Stimulated activated memory B cell treated with anti-CD40 and anti-IgM and Interleukin-4, amounts not matched to agents 10 μg/mL and 1 μg/mL and 100 μg/mL, for 72 hours (primary cell): ENCODE measurements at regions not wholly inside any gene's neighbourhood (a gene's known extent, or its start where the extent isn't known, plus 50 kb on each side); places are given as distances from the start of the nearest gene placed in this dataset.

Experiments
- ATAC-seq: fragments of 150-1000 bp; cut with Tn5 transposase; 2 replicates; pipeline ENCODE4 v1.10.0; 2021
- H3K27ac Mint-ChIP-seq: one replicate; pipeline ENCODE4 v1.8.0; 2022; ENCODE audit warnings: mild to moderate bottlenecking, mixed read lengths
- H3K27me3 Mint-ChIP-seq: one replicate; pipeline ENCODE4 v1.8.0; 2022; ENCODE audit warnings: mixed read lengths
- H3K36me3 Mint-ChIP-seq: one replicate; pipeline ENCODE4 v1.8.0; 2022; ENCODE audit warnings: mixed read lengths
- H3K4me1 Mint-ChIP-seq: one replicate; pipeline ENCODE4 v1.8.0; 2022; ENCODE audit warnings: mixed read lengths
- H3K4me3 Mint-ChIP-seq: one replicate; pipeline ENCODE4 v1.8.0; 2022; ENCODE audit warnings: mild to moderate bottlenecking, moderate library complexity, mixed read lengths
- H3K9me3 Mint-ChIP-seq: one replicate; pipeline ENCODE4 v1.8.0; 2022; ENCODE audit warnings: mixed read lengths

GRCh38 chr15:81506936-81507335 lies 132.9 kb upstream of the TMC3 start:
- ATAC-seq = no peak
- no peaks in the 10 kb centered on the region for H3K9me3 Mint-ChIP-seq
- no peak overlapping the region for H3K27ac Mint-ChIP-seq
- no peak overlapping the region for H3K4me3 Mint-ChIP-seq
- no peaks in the 10 kb centered on the region for H3K4me1 Mint-ChIP-seq
- no peaks in the 10 kb centered on the region for H3K36me3 Mint-ChIP-seq
- peaks cover 20% of the 10 kb centered on the region for H3K27me3 Mint-ChIP-seq

GRCh38 chr15:81506071-81506470 lies 132.1 kb upstream of the TMC3 start:
- no peaks in the 10 kb centered on the region for H3K4me1 Mint-ChIP-seq
- H3K27ac Mint-ChIP-seq = no peak overlapping the region
- H3K36me3 Mint-ChIP-seq = no peaks in the 10 kb centered on the region
- H3K4me3 Mint-ChIP-seq = no peak overlapping the region
- no peak for ATAC-seq
- H3K9me3 Mint-ChIP-seq = no peaks in the 10 kb centered on the region
- H3K27me3 Mint-ChIP-seq = peaks cover 21% of the 10 kb centered on the region

- H3K4me1 Mint-ChIP-seq = no peaks in the 10 kb centered on the region
- no peak for ATAC-seq
- H3K27ac Mint-ChIP-seq = no peak overlapping the region
- H3K36me3 Mint-ChIP-seq = no peaks in the 10 kb centered on the region
- H3K9me3 Mint-ChIP-seq = peaks cover 3% of the 10 kb centered on the region
- H3K4me3 Mint-ChIP-seq = no peak overlapping the region
- H3K27me3 Mint-ChIP-seq = peaks cover 21% of the 10 kb centered on the region
Observed at GRCh38 chr15:81504170-81504905, 130.3 kb upstream of the TMC3 start.

GRCh38 chr15:81502439-81502838 lies 128.4 kb upstream of the TMC3 start:
- Mint-ChIP-seq H3K4me1 (no peaks in the 10 kb centered on the region), H3K27ac (no peak overlapping the region), H3K36me3 (no peaks in the 10 kb centered on the region), H3K9me3 (peaks cover 3% of the 10 kb centered on the region), H3K4me3 (no peak overlapping the region), H3K27me3 (peaks cover 21% of the 10 kb centered on the region)
- no peak for ATAC-seq

- no peak for ATAC-seq
- Mint-ChIP-seq H3K36me3 (no peaks in the 10 kb centered on the region), H3K9me3 (peaks cover 3% of the 10 kb centered on the region), H3K27ac (no peak overlapping the region), H3K27me3 (peaks cover 8% of the 10 kb centered on the region), H3K4me3 (no peak overlapping the region), H3K4me1 (no peaks in the 10 kb centered on the region)
Observed at GRCh38 chr15:81500081-81500480, 126.1 kb upstream of the TMC3 start.

GRCh38 chr15:81498294-81498693 lies 124.3 kb upstream of the TMC3 start:
- no peak overlapping the region for H3K27ac Mint-ChIP-seq
- no peaks in the 10 kb centered on the region for H3K4me1 Mint-ChIP-seq
- H3K27me3 Mint-ChIP-seq = peaks cover 19% of the 10 kb centered on the region
- H3K4me3 Mint-ChIP-seq = no peak overlapping the region
- H3K36me3 Mint-ChIP-seq = no peaks in the 10 kb centered on the region
- no peak for ATAC-seq
- H3K9me3 Mint-ChIP-seq = peaks cover 3% of the 10 kb centered on the region

GRCh38 chr15:81497238-81497637 lies 123.2 kb upstream of the TMC3 start:
- H3K9me3 Mint-ChIP-seq = peaks cover 3% of the 10 kb centered on the region
- H3K4me1 Mint-ChIP-seq = no peaks in the 10 kb centered on the region
- no peak for ATAC-seq
- no peak overlapping the region for H3K4me3 Mint-ChIP-seq
- no peaks in the 10 kb centered on the region for H3K36me3 Mint-ChIP-seq
- H3K27ac Mint-ChIP-seq = no peak overlapping the region
- peaks cover 17% of the 10 kb centered on the region for H3K27me3 Mint-ChIP-seq

- Mint-ChIP-seq H3K27me3 (peaks cover 22% of the 10 kb centered on the region), H3K4me3 (no peak overlapping the region), H3K4me1 (no peaks in the 10 kb centered on the region), H3K9me3 (peaks cover 4% of the 10 kb centered on the region), H3K36me3 (no peaks in the 10 kb centered on the region), H3K27ac (no peak overlapping the region)
- ATAC-seq = no peak
Observed at GRCh38 chr15:81495780-81496467, 121.9 kb upstream of the TMC3 start.

- Mint-ChIP-seq H3K27me3 (peaks cover 28% of the 10 kb centered on the region), H3K4me1 (no peaks in the 10 kb centered on the region), H3K36me3 (no peaks in the 10 kb centered on the region), H3K27ac (no peak overlapping the region), H3K9me3 (peaks cover 6% of the 10 kb centered on the region), H3K4me3 (no peak overlapping the region)
- no peak for ATAC-seq
Observed at GRCh38 chr15:81492969-81493645, 119.1 kb upstream of the TMC3 start.

- Mint-ChIP-seq H3K36me3 (no peaks in the 10 kb centered on the region), H3K9me3 (peaks cover 6% of the 10 kb centered on the region), H3K4me3 (no peak overlapping the region), H3K27ac (no peak overlapping the region), H3K27me3 (peaks cover 28% of the 10 kb centered on the region), H3K4me1 (no peaks in the 10 kb centered on the region)
- ATAC-seq = no peak
Observed at GRCh38 chr15:81492331-81492968, 118.4 kb upstream of the TMC3 start.

- no peak overlapping the region for H3K4me3 Mint-ChIP-seq
- H3K9me3 Mint-ChIP-seq = peaks cover 6% of the 10 kb centered on the region
- H3K27me3 Mint-ChIP-seq = peaks cover 28% of the 10 kb centered on the region
- no peaks in the 10 kb centered on the region for H3K36me3 Mint-ChIP-seq
- ATAC-seq = no peak
- no peaks in the 10 kb centered on the region for H3K4me1 Mint-ChIP-seq
- H3K27ac Mint-ChIP-seq = no peak overlapping the region
Observed at GRCh38 chr15:81491414-81492096, 117.5 kb upstream of the TMC3 start.

GRCh38 chr15:81485806-81486205 lies 111.8 kb upstream of the TMC3 start:
- Mint-ChIP-seq H3K4me3 (no peak overlapping the region), H3K27me3 (peaks cover 5% of the 10 kb centered on the region), H3K9me3 (peaks cover 4% of the 10 kb centered on the region), H3K36me3 (no peaks in the 10 kb centered on the region), H3K27ac (no peak overlapping the region), H3K4me1 (peaks cover 2% of the 10 kb centered on the region)
- no peak for ATAC-seq

GRCh38 chr15:81484086-81484955 lies 110.3 kb upstream of the TMC3 start:
- Mint-ChIP-seq H3K27me3 (no peaks in the 10 kb centered on the region), H3K4me1 (peaks cover 4% of the 10 kb centered on the region), H3K4me3 (no peak overlapping the region), H3K36me3 (no peaks in the 10 kb centered on the region), H3K27ac (no peak overlapping the region), H3K9me3 (no peaks in the 10 kb centered on the region)
- ATAC-seq = no peak

- Mint-ChIP-seq H3K4me1 (peaks cover 4% of the 10 kb centered on the region), H3K36me3 (no peaks in the 10 kb centered on the region), H3K9me3 (no peaks in the 10 kb centered on the region), H3K4me3 (no peak overlapping the region), H3K27me3 (no peaks in the 10 kb centered on the region), H3K27ac (no peak overlapping the region)
- ATAC-seq = no peak
Observed at GRCh38 chr15:81483496-81483895, 109.5 kb upstream of the TMC3 start.
